WTC11 (cell line): ENCODE measurements at regions not wholly inside any gene's neighbourhood (a gene's known extent, or its start where the extent isn't known, plus 50 kb on each side); places are given as distances from the start of the nearest gene placed in this dataset.

Experiments used
- ATAC-seq: fragments of 200-7000 bp; cut with Tn5 transposase; 2 replicates; pipeline ENCODE4 v1.10.0; 2021; ENCODE audit warnings: mild to moderate bottlenecking, moderate library complexity
- CTCF ChIA-PET: fragments of 300-600 bp; sonication (Branson Sonifier 250); formaldehyde crosslinking; loops from one replicate; lab custom pipeline; 2021; ENCODE audit warnings: antibody characterized with exemption; lab: Charles Lee
- POLR2A ChIA-PET: fragments of 350-600 bp; sonication (Branson Sonifier 250); formaldehyde crosslinking; loops from one replicate; lab custom pipeline; 2021; ENCODE audit warnings: antibody characterized with exemption; lab: Charles Lee
- DNase-seq: peaks from one replicate; pipeline ENCODE4 v3.0.0; 2021; ENCODE audit warnings: low spot score
- H3K27ac Mint-ChIP-seq: 2 replicates; pipeline ENCODE4 v1.8.0; 2021; ENCODE audit warnings: mixed read lengths
- H3K27me3 Mint-ChIP-seq: 2 replicates; pipeline ENCODE4 v1.8.0; 2021; ENCODE audit warnings: low read depth, mild to moderate bottlenecking, moderate library complexity, mixed read lengths
- H3K36me3 Mint-ChIP-seq: 2 replicates; pipeline ENCODE4 v1.8.0; 2021; ENCODE audit warnings: mixed read lengths
- H3K4me1 Mint-ChIP-seq: 2 replicates; pipeline ENCODE4 v1.8.0; 2022; ENCODE audit warnings: mixed read lengths
- H3K4me3 Mint-ChIP-seq: 2 replicates; pipeline ENCODE4 v1.8.0; 2021; ENCODE audit warnings: mild to moderate bottlenecking, moderate library complexity, mixed read lengths
- H3K9me3 Mint-ChIP-seq: 2 replicates; pipeline ENCODE4 v1.8.0; 2021; ENCODE audit warnings: mixed read lengths
- AFF4 ChIP-seq: sonication (generic); formaldehyde crosslinking; IDR thresholded peaks from 2 replicates; pipeline ENCODE4 v1.8.1; 2023; ENCODE audit warnings: mild to moderate bottlenecking, missing genetic modification reagents, borderline replicate concordance
- ATF3 ChIP-seq: sonication (generic); formaldehyde crosslinking; conservative IDR thresholded peaks from 2 replicates; pipeline ENCODE4 v1.8.1; 2022; ENCODE audit warnings: mild to moderate bottlenecking, missing genetic modification reagents
- CREB1 ChIP-seq: sonication (generic); formaldehyde crosslinking; IDR thresholded peaks from 2 replicates; pipeline ENCODE4 v1.8.0; 2023; ENCODE audit warnings: mild to moderate bottlenecking, missing genetic modification reagents
- E2F1 ChIP-seq: sonication (generic); formaldehyde crosslinking; IDR thresholded peaks from 2 replicates; pipeline ENCODE4 v1.8.0; 2022; ENCODE audit warnings: mild to moderate bottlenecking, missing genetic modification reagents
- FOXP4 ChIP-seq: sonication (generic); formaldehyde crosslinking; IDR thresholded peaks from 2 replicates; pipeline ENCODE4 v1.8.0; 2022; ENCODE audit warnings: mild to moderate bottlenecking, missing genetic modification reagents
- GRHL2 ChIP-seq: fragments of 250-450 bp; sonication (Bioruptor Pico); IDR thresholded peaks from 2 replicates; pipeline ENCODE4 v1.8.0; 2022; ENCODE audit warnings: mild to moderate bottlenecking, moderate library complexity; ENCODE audit not compliant: insufficient replicate concordance, severe bottlenecking
- GTF2I ChIP-seq: fragments of 250-450 bp; sonication (Bioruptor Pico); conservative IDR thresholded peaks from 2 replicates; pipeline ENCODE4 v1.4.0; 2021; ENCODE audit warnings: mild to moderate bottlenecking
- HMGA2 ChIP-seq: fragments of 250-450 bp; sonication (Bioruptor Pico); IDR thresholded peaks from 2 replicates; pipeline ENCODE4 v1.4.0; 2021; ENCODE audit warnings: mild to moderate bottlenecking, moderate library complexity
- MXD4 ChIP-seq: fragments of 250-450 bp; sonication (Bioruptor Pico); IDR thresholded peaks from 2 replicates; pipeline ENCODE4 v1.8.0; 2021; ENCODE audit warnings: mild to moderate bottlenecking, moderate library complexity, borderline replicate concordance
- MYBL2 ChIP-seq: sonication (generic); formaldehyde crosslinking; IDR thresholded peaks from 2 replicates; pipeline ENCODE4 v1.8.1; 2023; ENCODE audit warnings: mild to moderate bottlenecking, moderate library complexity, missing genetic modification reagents
- PRDM15 ChIP-seq: sonication (generic); formaldehyde crosslinking; IDR thresholded peaks from 2 replicates; pipeline ENCODE4 v1.8.0; 2022; ENCODE audit warnings: missing genetic modification reagents
- STAT6 ChIP-seq: sonication (generic); formaldehyde crosslinking; conservative IDR thresholded peaks from 2 replicates; pipeline ENCODE4 v1.8.1; 2023; ENCODE audit warnings: mild to moderate bottlenecking, low read depth, missing genetic modification reagents, moderate library complexity
- ZNF121 ChIP-seq: sonication (generic); formaldehyde crosslinking; IDR thresholded peaks from 2 replicates; pipeline ENCODE4 v1.8.0; 2023; ENCODE audit warnings: missing genetic modification reagents
- ZSCAN18 ChIP-seq: fragments of 250-450 bp; sonication (Bioruptor Pico); IDR thresholded peaks from 2 replicates; pipeline ENCODE4 v2.1.2; 2022; ENCODE audit warnings: mild to moderate bottlenecking, moderate library complexity

- ATAC-seq (peak; percentile 68), DNase-seq (no peak)
- Mint-ChIP-seq H3K9me3 (peaks cover 7% of the 10 kb centered on the region), H3K36me3 (peaks cover 1% of the 10 kb centered on the region; the same call in 1 of the 2 replicates), H3K27me3 (peaks cover 23% of the 10 kb centered on the region), H3K4me3 (no peak overlapping the region), H3K27ac (no peak overlapping the region), H3K4me1 (peaks cover 49% of the 10 kb centered on the region)
- POLR2A ChIA-PET, result no interaction called here
- no peak for TF ChIP-seq GRHL2 (CRISPR knock-in tag)
- no peak for TF ChIP-seq ZSCAN18
- no peak for TF ChIP-seq AFF4 (CRISPR knock-in tag)
- no peak for TF ChIP-seq MYBL2
- TF ChIP-seq E2F1 (CRISPR knock-in tag), result no peak
- TF ChIP-seq HMGA2, result no peak
- no peak for TF ChIP-seq STAT6 (CRISPR knock-in tag)
- TF ChIP-seq FOXP4 (CRISPR knock-in tag), result no peak
- no peak for TF ChIP-seq ATF3 (CRISPR knock-in tag)
- TF ChIP-seq MXD4, result no peak
- no peak for TF ChIP-seq PRDM15
- TF ChIP-seq CREB1 (CRISPR knock-in tag), result no peak
- no peak for TF ChIP-seq ZNF121 (CRISPR knock-in tag)
- TF ChIP-seq GTF2I (CRISPR knock-in tag), result no peak
- CTCF ChIA-PET, result interaction anchor here (0.6 to 1.0 kb wide), 2 partner anchors 99 to 1268 kb away, joined by 3 to 5 read pairs; no protein-coding TSS in a partner anchor
These were observed 451.4 kb downstream of the TNS1 start for GRCh38 chr2:217551252-217551899.
